AG09309 (cell line): ENCODE measurements at regions not wholly inside any gene's neighbourhood (a gene's known extent, or its start where the extent isn't known, plus 50 kb on each side); places are given as distances from the start of the nearest gene placed in this dataset.

Experiments
- DNase-seq: peaks from one replicate; pipeline ENCODE4 v3.0.0-alpha.2; 2010; ENCODE audit warnings: low read depth
- H3K4me3 ChIP-seq: 2 replicates; pipeline ENCODE4 v1.5.1; 2011; ENCODE audit warnings: mild to moderate bottlenecking, low read depth, low read length, moderate library complexity; ENCODE audit not compliant: control insufficient read depth
- CTCF ChIP-seq: IDR thresholded peaks from 2 replicates; pipeline ENCODE4 v1.5.1; 2011; ENCODE audit warnings: mild to moderate bottlenecking, low read depth, low read length, inconsistent platforms; ENCODE audit not compliant: insufficient read depth, control insufficient read depth; ENCODE audit errors: missing control alignments

GRCh38 chr2:176826984-176827668 is 385.5 kb upstream of the HNRNPA3 start:
- no peak for DNase-seq

GRCh38 chr2:176830362-176830761 is 382.2 kb upstream of the HNRNPA3 start:
- no peak for DNase-seq
- no peak for TF ChIP-seq CTCF
- H3K4me3 ChIP-seq: no peak overlapping the region

More at GRCh38 chr2:176826984-176827668, 385.5 kb upstream of the HNRNPA3 start:
- H3K4me3 ChIP-seq: no peak overlapping the region
- TF ChIP-seq CTCF: no peak

GRCh38 chr2:176832086-176832485 is 380.5 kb upstream of the HNRNPA3 start:
- TF ChIP-seq CTCF: no peak
- no peak overlapping the region for H3K4me3 ChIP-seq
- no peak for DNase-seq

GRCh38 chr2:176833671-176834070 is 378.9 kb upstream of the HNRNPA3 start:
- H3K4me3 ChIP-seq: no peak overlapping the region
- no peak for DNase-seq
- TF ChIP-seq CTCF: no peak

GRCh38 chr2:176834226-176834625 is 378.4 kb upstream of the HNRNPA3 start:
- no peak for DNase-seq
- H3K4me3 ChIP-seq: no peak overlapping the region
- TF ChIP-seq CTCF: no peak

GRCh38 chr2:176843208-176843607 is 369.4 kb upstream of the HNRNPA3 start:
- no peak for DNase-seq
- TF ChIP-seq CTCF: no peak
- no peak overlapping the region for H3K4me3 ChIP-seq
